ENCODE measurements at regions not wholly inside any gene's neighbourhood (a gene's known extent, or its start where the extent isn't known, plus 50 kb on each side); places are given as distances from the start of the nearest gene placed in this dataset.
A peak's percentile ranks its signal among the peaks of the same experiment; 100 is the strongest.

GRCh38 chr1:104706631-104707147 is 957.0 kb downstream of the AMY1C start:
- H3K9me3 Mint-ChIP-seq (ENCODE audit: insufficient read depth): no peaks in the 10 kb centered on the region
- DNase-seq: peak; percentile 36
- Histone ChIP-seq H3K36me3 (replicated peaks in 1 of 2; ENCODE audit: control extremely low read depth in 1 of 2, control insufficient read depth in 1 of 2, extremely low read depth in 1 of 2, insufficient read depth in 2 of 2, low read length in 1 of 2) (no peaks in the 10 kb centered on the region), H4K20me1 (ENCODE audit: control insufficient read depth, insufficient read depth, low read length, poor library complexity, severe bottlenecking) (no peaks in the 10 kb centered on the region), H3K27me3 (replicated peaks in 1 of 4; ENCODE audit: control extremely low read depth in 1 of 4, control insufficient read depth in 3 of 4, insufficient read depth in 4 of 4, low read length in 3 of 4) (no peaks in the 10 kb centered on the region), H2AFZ (ENCODE audit: insufficient read depth, low read depth, low read length, poor library complexity, severe bottlenecking) (no peak overlapping the region), H3K9ac (ENCODE audit: low read length) (no peak overlapping the region), H3K27ac (ENCODE audit: low read length in 2 of 2) (no peak overlapping the region), H3K9me3 (ENCODE audit: control extremely low read depth in 1 of 3, control insufficient read depth in 2 of 3, insufficient read depth in 1 of 3, low read length in 2 of 3) (no peaks in the 10 kb centered on the region), H3K4me2 (replicated peaks; ENCODE audit: low read depth, low read length, poor library complexity, severe bottlenecking) (no peak overlapping the region), H3K79me2 (ENCODE audit: control insufficient read depth, insufficient read depth, low read length) (no peaks in the 10 kb centered on the region), H3K4me1 (ENCODE audit: control insufficient read depth in 2 of 2, insufficient read depth in 2 of 2, low read length in 2 of 2) (no peaks in the 10 kb centered on the region), H3K4me3 (ENCODE audit: control extremely low read depth in 1 of 5, extremely low read depth in 1 of 5, insufficient read depth in 1 of 5, low read depth in 2 of 5, low read length in 4 of 5) (no peak overlapping the region)
- TF ChIP-seq EZH2 (IDR thresholded peaks at IDR 0.05; ENCODE audit: borderline replicate concordance, insufficient read depth, low read depth, low read length, poor library complexity, severe bottlenecking) (no peak), CTCF (IDR thresholded peaks at IDR 0.05) (no peak)
- H3K4me1 Mint-ChIP-seq: peaks cover 8% of the 10 kb centered on the region
- ChIA-PET POLR2A (no interaction called here), CTCF (no interaction called here)
- no peak overlapping the region for H3K27ac Mint-ChIP-seq
- intact Hi-C loops (cut with micrococcal nuclease): no loop called here
- ATAC-seq (ENCODE audit: low read depth): no peak
- WGBS (ENCODE audit: insufficient coverage): 99% methylated on average over 7 of the region's 9 CpGs
- peak overlapping the region; percentile 24 for H3K4me3 Mint-ChIP-seq
- no peaks in the 10 kb centered on the region for H3K27me3 Mint-ChIP-seq

GRCh38 chr1:104718752-104719151 is 969.1 kb downstream of the AMY1C start:
- H3K4me3 Mint-ChIP-seq: no peak overlapping the region
- no CpG with 5 or more reads among the region's 1 CpG for WGBS (ENCODE audit: insufficient coverage)
- no peaks in the 10 kb centered on the region for H3K9me3 Mint-ChIP-seq (ENCODE audit: insufficient read depth)
- no peak overlapping the region for H3K4me2 ChIP-seq (replicated peaks; ENCODE audit: low read depth, low read length, poor library complexity, severe bottlenecking)
- ChIA-PET POLR2A (no interaction called here), CTCF (no interaction called here)
- H4K20me1 ChIP-seq (ENCODE audit: control insufficient read depth, insufficient read depth, low read length, poor library complexity, severe bottlenecking): no peaks in the 10 kb centered on the region
- no peaks in the 10 kb centered on the region for H3K79me2 ChIP-seq (ENCODE audit: control insufficient read depth, insufficient read depth, low read length)
- ATAC-seq (ENCODE audit: low read depth) (no peak), DNase-seq (no peak)
- H3K27ac ChIP-seq (ENCODE audit: low read length in 2 of 2): no peak overlapping the region
- H3K4me1 ChIP-seq (ENCODE audit: control insufficient read depth in 2 of 2, insufficient read depth in 2 of 2, low read length in 2 of 2): no peaks in the 10 kb centered on the region
- no peak for TF ChIP-seq EZH2 (IDR thresholded peaks at IDR 0.05; ENCODE audit: borderline replicate concordance, insufficient read depth, low read depth, low read length, poor library complexity, severe bottlenecking)
- no peak for TF ChIP-seq CTCF (IDR thresholded peaks at IDR 0.05)
- H2AFZ ChIP-seq (ENCODE audit: insufficient read depth, low read depth, low read length, poor library complexity, severe bottlenecking): no peak overlapping the region
- H3K9ac ChIP-seq (ENCODE audit: low read length): no peak overlapping the region
- H3K27me3 ChIP-seq (replicated peaks in 1 of 4; ENCODE audit: control extremely low read depth in 1 of 4, control insufficient read depth in 3 of 4, insufficient read depth in 4 of 4, low read length in 3 of 4): no peaks in the 10 kb centered on the region
- no peak overlapping the region for H3K27ac Mint-ChIP-seq
- no peaks in the 10 kb centered on the region for H3K4me1 Mint-ChIP-seq
- intact Hi-C loops (cut with micrococcal nuclease): no loop called here
- H3K4me3 ChIP-seq (ENCODE audit: control extremely low read depth in 1 of 5, extremely low read depth in 1 of 5, insufficient read depth in 1 of 5, low read depth in 2 of 5, low read length in 4 of 5): no peak overlapping the region
- no peaks in the 10 kb centered on the region for H3K9me3 ChIP-seq (ENCODE audit: control extremely low read depth in 1 of 3, control insufficient read depth in 2 of 3, insufficient read depth in 1 of 3, low read length in 2 of 3)
- no peaks in the 10 kb centered on the region for H3K36me3 ChIP-seq (replicated peaks in 1 of 2; ENCODE audit: control extremely low read depth in 1 of 2, control insufficient read depth in 1 of 2, extremely low read depth in 1 of 2, insufficient read depth in 2 of 2, low read length in 1 of 2)
- no peaks in the 10 kb centered on the region for H3K27me3 Mint-ChIP-seq
